ENCODE measurements at regions not wholly inside any gene's neighbourhood (a gene's known extent, or its start where the extent isn't known, plus 50 kb on each side); places are given as distances from the start of the nearest gene placed in this dataset.

- Histone ChIP-seq H4K20me1 (ENCODE audit: insufficient read depth, low read length) (no peaks in the 10 kb centered on the region), H2AFZ (ENCODE audit: low read length) (no peak overlapping the region), H3K4me1 (ENCODE audit: insufficient read depth, low read length) (no peaks in the 10 kb centered on the region), H3K4me2 (ENCODE audit: low read depth, low read length) (no peak overlapping the region), H3K79me2 (ENCODE audit: insufficient read depth, low read length) (no peaks in the 10 kb centered on the region), H3K27me3 (ENCODE audit: control insufficient read depth in 1 of 2, insufficient read depth in 2 of 2, low read length in 2 of 2) (no peaks in the 10 kb centered on the region), H3K27ac (ENCODE audit: extremely low read length, insufficient read depth, low read length) (no peak overlapping the region), H3K9ac (ENCODE audit: insufficient read depth, low read depth, low read length) (no peak overlapping the region), H3K36me3 (replicated peaks in 1 of 2; ENCODE audit: control insufficient read depth in 1 of 2, insufficient read depth in 2 of 2, low read length in 2 of 2) (no peaks in the 10 kb centered on the region), H3K9me3 (ENCODE audit: low read length) (0 out of 2 replicates have a peak, but pooled peaks cover 5% of the 10 kb centered on the region), H3K4me3 (replicated peaks in 1 of 3; ENCODE audit: insufficient read depth in 1 of 3, low read depth in 2 of 3, low read length in 3 of 3) (no peak overlapping the region)
- CTCF ChIA-PET (ENCODE audit: low intra/inter-chr PET ratio, low total read pairs), result no interaction called here
- in situ Hi-C loops (cut with HindIII; ENCODE audit: extremely low pct_ligation_motif_present, low pct_unique_long_range_greater_than_20kb) (no loop called here), intact Hi-C loops (cut with micrococcal nuclease; ENCODE audit: unreplicated experiment) (no loop called here)
- POLR2A ChIA-PET, result no interaction called here
- no peak for TF ChIP-seq ARNT (IDR thresholded peaks at IDR 0.05)
- TF ChIP-seq ZHX1 (CRISPR knock-in tag; IDR thresholded peaks at IDR 0.05; ENCODE audit: low read depth), result no peak
- no peak for TF ChIP-seq ZNF143 (CRISPR knock-in tag; IDR thresholded peaks at IDR 0.05)
- TF ChIP-seq KMT2A (CRISPR knock-in tag; IDR thresholded peaks at IDR 0.05), result no peak
- no peak for TF ChIP-seq CENPBD1 (CRISPR knock-in tag; IDR thresholded peaks at IDR 0.05; ENCODE audit: borderline replicate concordance, low read depth)
- TF ChIP-seq MEIS2 (CRISPR knock-in tag; IDR thresholded peaks at IDR 0.05), result no peak
- no peak for TF ChIP-seq REXO4 (CRISPR knock-in tag; IDR thresholded peaks at IDR 0.05; ENCODE audit: borderline replicate concordance)
- TF ChIP-seq ZNF224 (CRISPR knock-in tag; IDR thresholded peaks at IDR 0.05), result no peak
- TF ChIP-seq AKAP8 (CRISPR knock-in tag; IDR thresholded peaks at IDR 0.05), result no peak
- TF ChIP-seq ZNF816 (CRISPR knock-in tag; IDR thresholded peaks at IDR 0.05; ENCODE audit: borderline replicate concordance), result no peak
- no peak for TF ChIP-seq ZNF619 (CRISPR knock-in tag; IDR thresholded peaks at IDR 0.05)
- TF ChIP-seq PITX1 (CRISPR knock-in tag; IDR thresholded peaks at IDR 0.05), result no peak
- TF ChIP-seq ZNF235 (CRISPR knock-in tag; IDR thresholded peaks at IDR 0.05; ENCODE audit: borderline replicate concordance), result no peak
- no peak for TF ChIP-seq NBN (conservative IDR thresholded peaks at IDR 0.05)
- BruUV-seq (replicated peaks), result no TSS peak
- WGBS (ENCODE audit: low lambda C conversion rate), result 23% methylated on average over 1 of the region's 1 CpG
- DNase-seq (ENCODE audit: low spot score) (no peak), FAIRE-seq (no peak), ATAC-seq (no peak)
These were observed 527.3 kb downstream of the MTRR start for GRCh38 chr5:8396246-8396645.
